K562 (cell line): ENCODE measurements at regions not wholly inside any gene's neighbourhood (a gene's known extent, or its start where the extent isn't known, plus 50 kb on each side); places are given as distances from the start of the nearest gene placed in this dataset.

Experiments used
- ATAC-seq: fragments of 200-7000 bp; cut with Tn5 transposase; 3 replicates; pipeline ENCODE4 v1.9.1; 2020; ENCODE audit warnings: moderate library complexity
- BruUV-seq: library from RNA; stranded (reverse); fragments of 400-500 nt; replicated peaks from 2 replicates; lab custom pipeline; 2021; lab: Mats Ljungman, UMichigan
- CTCF ChIA-PET: fragments of 300-600 bp; formaldehyde crosslinking; extraction: SDS; loops from one replicate; lab custom pipeline; 2021; ENCODE audit warnings: low intra/inter-chr PET ratio; lab: Yijun Ruan, JAX
- POLR2A ChIA-PET: fragments of 300-600, 350-650 bp; sonication (Branson Sonifier 250); formaldehyde crosslinking; extraction: SDS; loops from one replicate; lab custom pipeline; 2021; ENCODE audit warnings: antibody characterized with exemption, inconsistent platforms; lab: Yijun Ruan, JAX
- DNase-seq, 4 experiments: peaks; one replicate each; pipeline versions ENCODE4 v3.0.0 to v3.0.0-alpha.2; 2011 to 2018; ENCODE audit warnings: low spot score in 3 of 4, mixed read lengths in 3 of 4; ENCODE audit errors: extremely low read depth in 1 of 4
- FAIRE-seq: peaks from 2 replicates; lab custom pipeline; 2011; peaks lifted over from hg19 to GRCh38; lab: Jason Lieb, UNC
- H2AFZ ChIP-seq: 2 replicates; pipeline ENCODE4 v1.6.0; 2011; ENCODE audit warnings: low read depth, low read length, control low read depth, inconsistent platforms
- H3K27ac ChIP-seq: fragments of 200-600 bp; 3 replicates; pipeline ENCODE4 v1.8.0; 2011; ENCODE audit warnings: low read depth, mild to moderate bottlenecking, control low read depth, inconsistent platforms, low read length, moderate library complexity, mixed read lengths; ENCODE audit errors: extremely low read depth
- H3K27me3 ChIP-seq, 2 experiments: fragments of 300-600 bp in 1 of 2; 2 replicates in 1 of 2; 3 replicates in 1 of 2; pipeline versions ENCODE4 v1.6.0 to v1.8.0; 2011; ENCODE audit warnings: inconsistent platforms in 2 of 2, low read length in 2 of 2, mild to moderate bottlenecking in 1 of 2, mixed read lengths in 1 of 2, moderate library complexity in 1 of 2; ENCODE audit not compliant: control insufficient read depth in 2 of 2, insufficient read depth in 2 of 2
- H3K36me3 ChIP-seq: fragments of 300-600 bp; 3 replicates; pipeline ENCODE4 v1.8.0; 2011; ENCODE audit warnings: mild to moderate bottlenecking, low read length, inconsistent platforms; ENCODE audit not compliant: control insufficient read depth, insufficient read depth
- H3K4me1 ChIP-seq, 2 experiments: fragments of 200-600 bp in 1 of 2; replicated peaks in 1 of 2; 2 replicates in 1 of 2; 3 replicates in 1 of 2; pipeline versions ENCODE4 v1.5.1 to v1.8.0; 2011; ENCODE audit warnings: inconsistent platforms in 2 of 2, low read length in 2 of 2, mild to moderate bottlenecking in 1 of 2, mixed read lengths in 1 of 2, moderate library complexity in 1 of 2; ENCODE audit not compliant: control insufficient read depth in 2 of 2, insufficient read depth in 2 of 2
- H3K4me2 ChIP-seq: 2 replicates; pipeline ENCODE4 v1.6.1; 2011; ENCODE audit warnings: low read length, control low read depth, inconsistent platforms, mixed read lengths; ENCODE audit not compliant: insufficient read depth
- H3K4me3 ChIP-seq: fragments of 200-600 bp; sonication (generic), shearing (Covaris generic); 2 replicates; pipeline ENCODE4 v1.5.1; 2016; ENCODE audit warnings: control low read depth, inconsistent platforms
- H3K79me2 ChIP-seq: fragments of 200-600 bp; 3 replicates; pipeline ENCODE4 v1.8.0; 2011; ENCODE audit warnings: low read length, inconsistent platforms; ENCODE audit not compliant: control insufficient read depth, insufficient read depth
- H3K9ac ChIP-seq, 2 experiments: 2 replicates each; pipeline versions ENCODE4 v1.6.0 to v1.6.1; 2011; ENCODE audit warnings: low read depth in 2 of 2, low read length in 2 of 2, control low read depth in 1 of 2, inconsistent platforms in 1 of 2, mild to moderate bottlenecking in 1 of 2, mixed read lengths in 1 of 2; ENCODE audit not compliant: insufficient read depth in 1 of 2
- H3K9me1 ChIP-seq: one replicate; pipeline ENCODE4 v1.6.0; 2011; ENCODE audit warnings: inconsistent platforms, mild to moderate bottlenecking, low read length, moderate library complexity; ENCODE audit not compliant: control insufficient read depth, insufficient read depth
- H3K9me3 ChIP-seq: replicated peaks from 2 replicates; pipeline ENCODE4 v1.5.1; 2011; ENCODE audit warnings: low read depth, low read length, inconsistent platforms; ENCODE audit not compliant: control insufficient read depth, insufficient read depth
- H4K20me1 ChIP-seq: replicated peaks from 2 replicates; pipeline ENCODE4 v1.6.1; 2011; ENCODE audit warnings: low read length, inconsistent platforms, mixed read lengths; ENCODE audit not compliant: control insufficient read depth, insufficient read depth
- AFF1 ChIP-seq, 2 experiments: fragments of 450-650 bp; IDR thresholded peaks; 2 replicates each; pipeline ENCODE4 v1.6.1; 2018; ENCODE audit warnings: mild to moderate bottlenecking in 2 of 2, low read depth in 1 of 2; ENCODE audit not compliant: partially characterized antibody in 2 of 2
- ARID3A ChIP-seq: IDR thresholded peaks from 2 replicates; pipeline ENCODE4 v1.6.1; 2012; ENCODE audit warnings: low read depth, low read length, improper control_type of control experiment, borderline replicate concordance
- BCOR ChIP-seq: fragments of 450-650 bp; IDR thresholded peaks from 2 replicates; pipeline ENCODE4 v1.6.1; 2016
- CLOCK ChIP-seq: fragments of 250-450 bp; sonication (Bioruptor Pico); IDR thresholded peaks from 2 replicates; pipeline ENCODE4 v1.4.0; 2020; ENCODE audit warnings: mild to moderate bottlenecking, moderate library complexity, borderline replicate concordance
- DDX20 ChIP-seq: fragments of 450-650 bp; IDR thresholded peaks from 2 replicates; pipeline ENCODE4 v1.6.1; 2016; ENCODE audit warnings: missing genetic modification characterization, low read depth, mild to moderate bottlenecking, missing compliant biosample characterization, moderate library complexity
- EP300 ChIP-seq: IDR thresholded peaks from 2 replicates; pipeline ENCODE4 v1.6.1; 2012; ENCODE audit warnings: low read length, improper control_type of control experiment
- NFIX ChIP-seq: fragments of 250-450 bp; sonication (Bioruptor Pico); IDR thresholded peaks from 2 replicates; pipeline ENCODE4 v1.4.0; 2020; ENCODE audit warnings: low read depth, mild to moderate bottlenecking, moderate library complexity
- NUFIP1 ChIP-seq: fragments of 450-650 bp; IDR thresholded peaks from 2 replicates; pipeline ENCODE4 v1.6.1; 2018; ENCODE audit not compliant: partially characterized antibody
- PTRF ChIP-seq: fragments of 450-650 bp; IDR thresholded peaks from 2 replicates; pipeline ENCODE4 v1.6.1; 2016; ENCODE audit warnings: mild to moderate bottlenecking, missing genetic modification characterization, missing compliant biosample characterization
- ZNF280B ChIP-seq: fragments of 250-450 bp; sonication (Bioruptor Pico); IDR thresholded peaks from 2 replicates; pipeline ENCODE4 v1.5.1; 2021; ENCODE audit warnings: mild to moderate bottlenecking
- WGBS: fragments of 100-300 bp; shearing (Covaris generic); methylation state at CpG from one replicate; pipeline ENCODE4 v1.1.6; 2016; ENCODE audit warnings: low coverage, mixed read lengths; ENCODE audit not compliant: insufficient coverage; ENCODE audit errors: missing lambda C conversion rate; 5-methylcytosine and 5-hydroxymethylcytosine counted together
- in situ Hi-C: fragments of 300-500 bp; cut with MboI; formaldehyde crosslinking; loops from 4 replicates; pipeline ENCODE4 v1.15.0; 2018; ENCODE audit warnings: inconsistent platforms, mixed read lengths
- intact Hi-C: fragments of 100-400 bp; cut with micrococcal nuclease; formaldehyde crosslinking; loops from 2 replicates; pipeline ENCODE4 v1.14.2; 2022

- peak; percentile 37; the same call in 1 of the 2 replicates for TF ChIP-seq EP300
- TF ChIP-seq, all 486 proteins: peak for 29
Observed at GRCh38 chr4:173461170-173461569, 62.3 kb upstream of the SCRG1 start (continued).

- intact Hi-C loops (loop anchor here (5.0 kb wide), 1 partner anchor 38 kb away; no protein-coding TSS in a partner anchor), in situ Hi-C loops (no loop called here)
- ChIA-PET POLR2A (no interaction called here), CTCF (no interaction called here)
- peaks cover 0 to 12% of the 10 kb centered on the region in 2 experiments; a peak in 3 of 5 replicates for H3K4me1 ChIP-seq
- H3K27me3 ChIP-seq, result peaks cover 0 to 4% of the 10 kb centered on the region in 2 experiments; a peak in 1 of 5 replicates
- H3K4me3 ChIP-seq, result no peak overlapping the region
- no peaks in the 10 kb centered on the region for H3K36me3 ChIP-seq
- no peaks in the 10 kb centered on the region for H4K20me1 ChIP-seq
- H3K9me3 ChIP-seq, result no peaks in the 10 kb centered on the region
- H3K4me2 ChIP-seq, result no peak overlapping the region
- H3K9ac ChIP-seq, result no peak overlapping the region
- H3K79me2 ChIP-seq, result no peaks in the 10 kb centered on the region
- H2AFZ ChIP-seq, result no peak overlapping the region
- no TSS peak for BruUV-seq
- DNase-seq (no peak), FAIRE-seq (no peak), ATAC-seq (no peak)
- no peaks in the 10 kb centered on the region for H3K9me1 ChIP-seq
- no peak overlapping the region for H3K27ac ChIP-seq
- WGBS, result 57% methylated on average over 10 of the region's 10 CpGs
- TF ChIP-seq PTRF (tag) (no peak), CLOCK (CRISPR knock-in tag) (no peak), ARID3A (no peak), BCOR (no peak), AFF1 (IDR thresholded peaks at IDR 0.05; ENCODE audit: low read depth in 1 of 2, partially characterized antibody in 2 of 2) (no peak), NUFIP1 (no peak), ZNF280B (CRISPR knock-in tag) (no peak), NFIX (CRISPR knock-in tag) (no peak), DDX20 (no peak)
Observed at GRCh38 chr4:173459857-173460256, 60.9 kb upstream of the SCRG1 start.
